H1 (cell line): ENCODE measurements at regions not wholly inside any gene's neighbourhood (a gene's known extent, or its start where the extent isn't known, plus 50 kb on each side); places are given as distances from the start of the nearest gene placed in this dataset.

Source experiments
- CTCF ChIA-PET: fragments of 300-600 bp; sonication (Branson Sonifier 250); formaldehyde crosslinking; loops from one replicate; lab custom pipeline; 2021; ENCODE audit not compliant: partially characterized antibody; lab: Charles Lee
- POLR2A ChIA-PET: fragments of 300-600 bp; sonication (Branson Sonifier 250); formaldehyde crosslinking; loops from one replicate; lab custom pipeline; 2021; ENCODE audit warnings: inconsistent platforms; ENCODE audit not compliant: partially characterized antibody; lab: Charles Lee
- DNase-seq, 2 experiments: peaks; one replicate each; pipeline versions ENCODE4 v3.0.0 to v3.0.0-alpha.2; 2010 to 2022; ENCODE audit warnings: low spot score in 2 of 2, low read depth in 1 of 2, mixed read lengths in 1 of 2
- FAIRE-seq: peaks from 2 replicates; lab custom pipeline; 2011; peaks lifted over from hg19 to GRCh38; lab: Jason Lieb, UNC
- H2AFZ ChIP-seq: 2 replicates; pipeline ENCODE4 v1.8.1; 2012; ENCODE audit warnings: low read length, inconsistent platforms
- H2AK5ac ChIP-seq: 2 replicates; pipeline ENCODE4 v1.6.1; 2013; ENCODE audit warnings: low read depth, low read length
- H2BK120ac ChIP-seq: replicated peaks from 2 replicates; pipeline ENCODE3; 2013; ENCODE audit warnings: low read depth, low read length, inconsistent platforms
- H2BK12ac ChIP-seq: 2 replicates; pipeline ENCODE4 v1.6.1; 2013; ENCODE audit warnings: low read depth, low read length
- H2BK15ac ChIP-seq: 2 replicates; pipeline ENCODE4 v1.6.1; 2013; ENCODE audit warnings: low read length
- H2BK20ac ChIP-seq: 2 replicates; pipeline ENCODE4 v1.6.1; 2013; ENCODE audit warnings: low read length
- H2BK5ac ChIP-seq: 2 replicates; pipeline ENCODE4 v1.6.1; 2013; ENCODE audit warnings: low read depth, low read length
- H3K14ac ChIP-seq: 2 replicates; pipeline ENCODE4 v1.6.1; 2013; ENCODE audit warnings: inconsistent platforms; ENCODE audit not compliant: insufficient read length
- H3K18ac ChIP-seq: 2 replicates; pipeline ENCODE4 v1.6.1; 2013; ENCODE audit warnings: low read length; ENCODE audit errors: extremely low read depth
- H3K23ac ChIP-seq: 2 replicates; pipeline ENCODE4 v1.6.1; 2013; ENCODE audit warnings: inconsistent platforms; ENCODE audit not compliant: insufficient read length
- H3K23me2 ChIP-seq: 2 replicates; pipeline ENCODE4 v1.6.1; 2013; ENCODE audit warnings: low read depth, low read length
- H3K27ac ChIP-seq: 2 replicates; pipeline ENCODE4 v1.6.1; 2011; ENCODE audit warnings: low read depth, low read length, inconsistent platforms
- H3K27me3 ChIP-seq, 4 experiments: replicated peaks in 1 of 4; 1 replicate in 1 of 4; 2 replicates in 3 of 4; pipeline versions ENCODE4 v1.6.1 to v1.8.1; 2011 to 2013; ENCODE audit warnings: low read length in 3 of 4, mild to moderate bottlenecking in 3 of 4, inconsistent platforms in 2 of 4, mixed read lengths in 2 of 4, moderate library complexity in 1 of 4; ENCODE audit not compliant: control insufficient read depth in 3 of 4, insufficient read depth in 3 of 4; ENCODE audit errors: extremely low read depth in 1 of 4
- H3K36me3 ChIP-seq, 4 experiments: 2 replicates each; pipeline versions ENCODE4 v1.6.1 to v1.8.1; 2011 to 2013; ENCODE audit warnings: mild to moderate bottlenecking in 4 of 4, low read length in 3 of 4, moderate library complexity in 2 of 4, control low read depth in 1 of 4, inconsistent platforms in 1 of 4; ENCODE audit not compliant: insufficient read depth in 4 of 4, control insufficient read depth in 2 of 4
- H3K4ac ChIP-seq: replicated peaks from 2 replicates; pipeline ENCODE3; 2013; ENCODE audit warnings: low read length, low read depth, mixed read lengths, inconsistent platforms; ENCODE audit not compliant: insufficient read length
- H3K4me1 ChIP-seq, 4 experiments: replicated peaks in 1 of 4; 1 replicate in 1 of 4; 2 replicates in 3 of 4; pipeline versions ENCODE4 v1.6.1 to v1.8.1; 2011 to 2013; ENCODE audit warnings: low read length in 3 of 4, inconsistent platforms in 2 of 4, mixed read lengths in 1 of 4; ENCODE audit not compliant: insufficient read depth in 4 of 4, control insufficient read depth in 3 of 4
- H3K4me2 ChIP-seq, 2 experiments: 2 replicates each; pipeline versions ENCODE4 v1.6.1 to v1.8.1; 2011 to 2013; ENCODE audit warnings: low read depth in 2 of 2, low read length in 2 of 2, control low read depth in 1 of 2, inconsistent platforms in 1 of 2, mild to moderate bottlenecking in 1 of 2; ENCODE audit not compliant: insufficient read depth in 1 of 2
- H3K4me3 ChIP-seq, 4 experiments: fragments of 200-600, 300-600 bp in 1 of 4; sonication (generic), shearing (Covaris generic), sonication (Bioruptor Twin) in 1 of 4; 2 replicates each; pipeline versions ENCODE4 v1.5.1 to v1.8.1; 2011 to 2016; ENCODE audit warnings: low read length in 4 of 4, low read depth in 3 of 4, control low read depth in 2 of 4, inconsistent platforms in 2 of 4, mild to moderate bottlenecking in 2 of 4, mixed read lengths in 1 of 4, moderate library complexity in 1 of 4; ENCODE audit not compliant: insufficient read depth in 2 of 4; ENCODE audit errors: extremely low read depth in 1 of 4
- H3K56ac ChIP-seq: replicated peaks from 2 replicates; pipeline ENCODE3; 2013; ENCODE audit warnings: low read depth, mild to moderate bottlenecking, mixed read lengths, low read length, inconsistent platforms; ENCODE audit not compliant: insufficient read length
- H3K79me1 ChIP-seq: 2 replicates; pipeline ENCODE4 v1.6.1; 2013; ENCODE audit warnings: low read depth, low read length, control low read depth
- H3K79me2 ChIP-seq, 2 experiments: 2 replicates each; pipeline versions ENCODE4 v1.6.1 to v1.8.1; 2012 to 2013; ENCODE audit warnings: low read length in 2 of 2, mild to moderate bottlenecking in 2 of 2, inconsistent platforms in 1 of 2; ENCODE audit not compliant: insufficient read depth in 2 of 2, control insufficient read depth in 1 of 2
- H3K9ac ChIP-seq, 4 experiments: replicated peaks in 1 of 4; 1 replicate in 1 of 4; 2 replicates in 3 of 4; pipeline versions ENCODE4 v1.6.1 to v1.8.1; 2011 to 2013; ENCODE audit warnings: low read depth in 3 of 4, low read length in 3 of 4, control low read depth in 2 of 4, mild to moderate bottlenecking in 2 of 4, moderate library complexity in 2 of 4, inconsistent platforms in 1 of 4; ENCODE audit errors: extremely low read depth in 1 of 4
- H3K9me3 ChIP-seq, 2 experiments: 2 replicates each; pipeline versions ENCODE4 v1.6.1 to v1.8.1; 2012 to 2013; ENCODE audit warnings: mild to moderate bottlenecking in 2 of 2, moderate library complexity in 2 of 2, control low read depth in 1 of 2, inconsistent platforms in 1 of 2, low read depth in 1 of 2, low read length in 1 of 2, mixed read lengths in 1 of 2; ENCODE audit not compliant: insufficient read depth in 2 of 2
- H4K20me1 ChIP-seq, 2 experiments: replicated peaks in 1 of 2; 2 replicates each; pipeline versions ENCODE3 to v1.8.1; 2011 to 2013; ENCODE audit warnings: inconsistent platforms in 2 of 2, low read length in 2 of 2, mild to moderate bottlenecking in 1 of 2; ENCODE audit not compliant: insufficient read depth in 2 of 2, control insufficient read depth in 1 of 2
- H4K5ac ChIP-seq: 2 replicates; pipeline ENCODE4 v1.6.1; 2013; ENCODE audit warnings: low read length, low read depth, mixed read lengths, inconsistent platforms; ENCODE audit not compliant: insufficient read length
- H4K8ac ChIP-seq: 2 replicates; pipeline ENCODE4 v1.8.0; 2013; ENCODE audit warnings: mild to moderate bottlenecking, moderate library complexity, low read length, inconsistent platforms; ENCODE audit not compliant: insufficient read depth; ENCODE audit errors: extremely low read depth
- H4K91ac ChIP-seq: replicated peaks from 2 replicates; pipeline ENCODE3; 2013; ENCODE audit warnings: low read length, mixed read lengths, inconsistent platforms; ENCODE audit not compliant: insufficient read length
- BCL11A ChIP-seq, 2 experiments: IDR thresholded peaks; one replicate each; pipeline ENCODE4 v1.6.1; 2011; ENCODE audit warnings: low read depth in 2 of 2, low read length in 2 of 2, mild to moderate bottlenecking in 2 of 2
- CHD1 ChIP-seq: IDR thresholded peaks from 2 replicates; pipeline ENCODE4 v1.6.1; 2012; ENCODE audit warnings: low read depth, low read length, improper control_type of control experiment
- GABPA ChIP-seq: IDR thresholded peaks from 2 replicates; pipeline ENCODE4 v1.6.1; 2011; ENCODE audit warnings: mild to moderate bottlenecking, low read length, moderate library complexity, borderline replicate concordance; ENCODE audit not compliant: insufficient read depth
- JUN ChIP-seq: IDR thresholded peaks from 2 replicates; pipeline ENCODE4 v1.6.1; 2011; ENCODE audit warnings: low read depth, mild to moderate bottlenecking, improper control_type of control experiment, low read length
- KDM1A ChIP-seq: fragments of 200-600, 300-600 bp; sonication (generic); IDR thresholded peaks from 2 replicates; pipeline ENCODE4 v1.7.1; 2016; ENCODE audit warnings: mild to moderate bottlenecking, low read length, borderline replicate concordance
- KDM5A ChIP-seq: fragments of 200-600 bp; IDR thresholded peaks from 2 replicates; pipeline ENCODE4 v1.7.1; 2012; ENCODE audit warnings: mild to moderate bottlenecking, low read length, inconsistent platforms, mixed read lengths
- RBBP5 ChIP-seq: IDR thresholded peaks from 2 replicates; pipeline ENCODE4 v1.7.1; 2012; ENCODE audit warnings: low read depth, mild to moderate bottlenecking, inconsistent platforms, low read length, moderate library complexity, borderline replicate concordance
- RXRA ChIP-seq: IDR thresholded peaks from 2 replicates; pipeline ENCODE4 v1.6.1; 2011; ENCODE audit warnings: low read depth, mild to moderate bottlenecking, low read length, moderate library complexity; ENCODE audit not compliant: insufficient read depth
- SIN3A ChIP-seq, 2 experiments: IDR thresholded peaks in 1 of 2; conservative IDR thresholded peaks in 1 of 2; 2 replicates each; pipeline ENCODE4 v1.6.1; 2011 to 2012; ENCODE audit warnings: low read length in 2 of 2, improper control_type of control experiment in 1 of 2, low read depth in 1 of 2, mild to moderate bottlenecking in 1 of 2
- SP2 ChIP-seq: IDR thresholded peaks from 2 replicates; pipeline ENCODE4 v1.6.1; 2012; ENCODE audit warnings: mild to moderate bottlenecking, low read length, inconsistent platforms
- SRF ChIP-seq: IDR thresholded peaks from 2 replicates; pipeline ENCODE4 v1.6.1; 2011; ENCODE audit warnings: mild to moderate bottlenecking, low read depth, low read length, moderate library complexity
- SUZ12 ChIP-seq: fragments of 200-600 bp; sonication (generic); IDR thresholded peaks from 2 replicates; pipeline ENCODE4 v1.6.1; 2012; ENCODE audit warnings: mild to moderate bottlenecking, inconsistent platforms, low read length, moderate library complexity, mixed read lengths
- TAF7 ChIP-seq: optimal IDR thresholded peaks from 2 replicates; pipeline ENCODE3; 2011; ENCODE audit warnings: low read depth, mild to moderate bottlenecking, inconsistent platforms, low read length, moderate library complexity, borderline replicate concordance
- TCF12 ChIP-seq: IDR thresholded peaks from 2 replicates; pipeline ENCODE4 v1.6.1; 2011; ENCODE audit warnings: low read depth, mild to moderate bottlenecking, low read length
- YY1 ChIP-seq: IDR thresholded peaks from 2 replicates; pipeline ENCODE4 v1.6.1; 2011; ENCODE audit warnings: low read depth, mild to moderate bottlenecking, low read length
- ZNF274 ChIP-seq: IDR thresholded peaks from 2 replicates; pipeline ENCODE4 v1.7.0; 2012; ENCODE audit warnings: low read length, borderline replicate concordance; ENCODE audit errors: extremely low read depth
- WGBS, 2 experiments: shearing (Covaris generic) in 1 of 2; methylation state at CpG; one replicate each; pipeline versions ENCODE4 v1.1.6 to v1.1.7; 2013 to 2015; ENCODE audit warnings: low lambda C conversion rate in 2 of 2, mixed read lengths in 2 of 2, inconsistent platforms in 1 of 2, low coverage in 1 of 2, missing lambda C conversion rate in 1 of 2; ENCODE audit not compliant: insufficient replicate concordance in 2 of 2, insufficient coverage in 1 of 2, insufficient read length in 1 of 2; ENCODE audit errors: extremely low coverage in 1 of 2, missing lambda C conversion rate in 1 of 2; 5-methylcytosine and 5-hydroxymethylcytosine counted together

DNA sequence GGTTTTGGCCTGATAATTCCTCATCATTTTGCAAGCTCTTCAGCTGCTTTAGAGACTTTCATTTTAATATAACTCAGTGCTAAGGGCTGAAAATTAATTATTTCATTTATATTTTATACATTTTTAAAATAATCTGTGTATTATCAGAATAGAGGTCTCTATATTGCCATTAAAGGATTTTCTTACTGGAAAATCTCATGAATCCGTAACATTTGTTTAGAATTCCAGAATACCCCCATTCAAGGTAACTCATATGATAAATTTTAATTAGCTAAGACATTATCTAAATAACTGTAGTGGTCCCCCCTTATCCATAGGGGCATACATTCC is 51.6 kb downstream of the BMAL2 start:
- Histone ChIP-seq H3K4ac (no peak overlapping the region), H2AFZ (no peak overlapping the region), H2BK15ac (no peak overlapping the region), H3K4me3 (no peak overlapping the region), H2BK5ac (no peak overlapping the region), H2AK5ac (no peak overlapping the region), H3K56ac (no peak overlapping the region), H3K79me1 (no peaks in the 10 kb centered on the region; the same call in 1 of the 2 replicates), H2BK120ac (no peak overlapping the region), H4K5ac (no peak overlapping the region), H3K79me2 (no peaks in the 10 kb centered on the region), H3K18ac (no peak overlapping the region), H3K9ac (no peak overlapping the region), H3K23me2 (no peaks in the 10 kb centered on the region), H3K14ac (no peak overlapping the region), H4K8ac (no peak overlapping the region), H3K9me3 (no peaks in the 10 kb centered on the region), H2BK12ac (no peak overlapping the region), H3K4me2 (no peak overlapping the region), H3K36me3 (peaks cover 0 to 6% (median 0%) of the 10 kb centered on the region in 4 experiments; a peak in 4 of 8 replicates), H4K20me1 (no peaks in the 10 kb centered on the region), H3K23ac (no peak overlapping the region), H4K91ac (no peak overlapping the region), H3K27ac (no peak overlapping the region), H3K4me1 (no peaks in the 10 kb centered on the region), H2BK20ac (no peak overlapping the region), H3K27me3 (no peaks in the 10 kb centered on the region)
- WGBS, 2 experiments: 81% methylated on average over 1 of the region's 1 CpG; no CpG with 5 or more reads in 1 of the 2 experiments
- FAIRE-seq: no peak
- DNase-seq: no peak
- ChIA-PET POLR2A (no interaction called here), CTCF (interaction anchor here (0.6 to 4.5 kb wide), 17 partner anchors 9 to 334 kb away, joined by 3 to 27 read pairs (median 4); partner anchors contain the start of gene PPFIBP1)
- TF ChIP-seq KDM1A (no peak), YY1 (no peak), TAF7 (no peak), RXRA (no peak), BCL11A (IDR thresholded peaks at IDR 0.05; ENCODE audit: low read depth in 2 of 2, low read length in 2 of 2) (no peak), SP2 (no peak), SIN3A (conservative IDR thresholded peaks at IDR 0.05 in 1 of 2, IDR thresholded peaks at IDR 0.05 in 1 of 2; ENCODE audit: low read depth in 1 of 2, low read length in 2 of 2) (no peak), TCF12 (no peak), KDM5A (no peak), SRF (no peak), JUN (no peak), SUZ12 (no peak), RBBP5 (no peak), GABPA (no peak), ZNF274 (no peak), CHD1 (no peak)
